Hematopoietic multipotent progenitor cell treated with erythropoietin and hydrocortisone succinate and interleukin-3 and kit ligand, for 15 days (in vitro differentiated cells): ENCODE measurements at regions not wholly inside any gene's neighbourhood (a gene's known extent, or its start where the extent isn't known, plus 50 kb on each side); places are given as distances from the start of the nearest gene placed in this dataset.

Experiments
- DNase-seq: peaks from one replicate; pipeline ENCODE4 v3.0.0-alpha.2; 2015; ENCODE audit warnings: low spot score

DNA sequence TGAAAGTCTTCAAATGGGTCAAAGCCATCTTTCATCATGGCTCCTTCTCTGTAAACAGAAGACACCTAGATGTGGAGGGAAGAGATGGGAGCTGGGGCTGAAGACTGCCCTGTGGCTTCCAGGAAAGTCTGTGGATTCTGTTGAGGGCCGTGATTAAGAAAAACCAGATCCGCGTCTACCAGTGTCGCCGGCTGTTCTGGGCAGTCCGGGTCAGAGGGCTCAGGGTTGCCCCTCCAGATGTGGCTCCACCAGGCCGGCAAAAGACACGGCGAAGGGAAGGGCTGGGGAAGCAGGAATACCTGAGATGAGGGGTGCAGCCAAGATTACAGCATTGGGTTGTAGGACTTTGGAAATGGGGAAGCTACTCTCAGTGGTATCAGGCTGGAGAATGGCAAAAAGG lies 162.6 kb downstream of the RHOU start:
- no peak for DNase-seq

DNA sequence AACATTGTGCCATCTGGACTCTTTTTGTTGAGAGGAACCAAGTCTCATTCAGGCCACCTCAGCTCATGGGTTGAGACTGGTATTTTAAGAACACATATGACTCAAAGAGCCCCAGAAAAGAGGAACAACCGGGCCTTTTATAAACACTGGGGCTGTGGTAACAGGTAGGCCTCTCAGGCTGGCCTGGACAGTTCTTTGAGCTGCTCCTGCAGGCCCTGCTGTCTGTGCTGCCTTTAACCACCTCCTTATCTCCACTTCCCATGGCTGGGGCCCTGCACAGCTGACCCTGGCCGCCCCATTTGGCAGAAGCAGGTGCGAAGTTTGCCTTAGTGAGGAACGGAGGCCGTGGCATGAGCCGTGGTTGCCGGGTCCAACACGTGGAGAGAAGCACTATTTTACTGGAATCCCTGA lies 163.3 kb downstream of the RHOU start:
- no peak for DNase-seq

DNA sequence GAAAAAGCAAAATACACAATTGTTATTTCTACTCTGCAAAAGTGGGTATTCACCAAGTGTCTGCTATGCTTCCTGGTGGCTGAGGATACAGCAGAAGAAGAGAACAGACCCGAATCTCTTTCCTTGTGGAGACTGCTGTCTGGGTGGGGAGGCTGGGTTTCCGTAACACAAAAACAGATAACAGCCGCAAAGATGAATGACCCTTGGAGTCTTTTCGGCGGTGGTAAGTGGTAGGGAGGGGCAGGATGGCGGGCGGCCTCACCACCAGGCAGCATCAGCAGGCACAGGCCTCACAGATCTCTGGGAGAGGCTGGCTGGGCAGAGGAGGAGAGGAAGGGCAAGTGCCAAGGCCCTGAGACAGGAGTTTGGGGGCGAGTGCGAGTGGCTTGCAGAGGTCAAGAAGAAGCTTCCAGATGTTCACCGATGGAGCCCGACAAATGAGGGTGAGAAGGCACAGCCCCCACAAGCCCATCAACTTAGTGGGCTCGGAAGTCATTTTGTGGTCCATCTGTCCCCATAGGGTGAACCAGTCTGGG lies 164.2 kb downstream of the RHOU start:
- DNase-seq = no peak

DNA sequence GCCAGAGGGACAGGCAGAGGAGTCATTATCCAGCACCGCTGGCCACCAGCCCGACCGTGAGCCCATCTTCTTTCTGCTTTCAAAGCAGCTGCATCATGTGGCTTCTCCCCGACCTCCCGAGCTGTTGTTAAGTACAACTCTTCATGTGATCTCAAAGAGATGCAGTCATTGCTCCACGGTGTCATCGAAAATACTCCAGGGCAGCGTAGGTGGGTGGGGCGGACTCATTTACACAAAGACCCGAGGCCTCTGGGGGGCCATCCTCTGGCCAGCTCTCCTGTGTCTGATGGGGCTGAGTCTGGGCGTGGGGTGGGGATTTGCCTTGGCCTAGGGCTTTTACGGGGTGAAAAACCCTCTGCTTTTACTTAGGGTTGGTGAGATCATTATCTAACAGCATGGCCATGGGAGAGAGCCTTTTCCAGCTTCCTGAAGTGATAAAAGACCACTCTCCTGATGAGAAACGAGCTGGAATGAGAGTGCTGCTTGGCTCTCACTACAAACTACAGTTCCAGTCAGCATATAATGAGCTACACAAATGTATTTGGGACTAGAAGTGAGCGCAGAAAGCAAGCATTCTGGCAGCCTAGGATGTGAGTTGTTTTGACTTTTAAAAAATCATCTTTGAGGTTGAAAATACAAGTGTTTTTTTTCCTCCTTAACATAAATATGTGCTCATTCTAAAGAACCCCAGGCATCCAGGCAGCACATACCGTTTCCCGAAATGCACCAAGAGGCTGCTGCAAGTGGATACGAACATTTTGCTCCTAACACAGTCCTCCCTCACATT lies 165.0 kb downstream of the RHOU start:
- DNase-seq = no peak

DNA sequence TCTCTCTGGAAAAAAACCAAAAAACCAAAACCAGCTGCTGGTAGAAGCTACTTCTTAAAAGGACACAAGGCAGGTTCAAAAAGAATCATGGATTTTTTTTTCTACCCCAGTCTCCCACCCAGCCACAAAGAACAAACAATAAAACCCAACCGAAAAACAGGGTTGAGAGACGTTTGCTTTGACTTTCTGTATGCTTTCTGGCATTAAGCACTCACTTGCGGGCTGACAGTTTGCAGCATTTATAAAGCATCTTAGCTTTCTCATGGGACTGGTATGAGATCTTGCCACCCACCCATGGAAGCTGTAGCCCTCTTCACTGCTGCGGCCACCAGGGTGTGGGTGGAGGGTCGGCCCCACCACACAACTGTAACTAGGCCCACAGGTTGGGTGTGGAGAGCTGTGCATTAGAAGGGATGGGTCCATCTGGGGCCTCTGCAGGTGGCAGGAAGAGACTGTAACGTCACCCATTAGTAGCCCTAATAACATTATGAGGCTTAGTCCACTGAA lies 165.7 kb downstream of the RHOU start:
- DNase-seq = no peak

DNA sequence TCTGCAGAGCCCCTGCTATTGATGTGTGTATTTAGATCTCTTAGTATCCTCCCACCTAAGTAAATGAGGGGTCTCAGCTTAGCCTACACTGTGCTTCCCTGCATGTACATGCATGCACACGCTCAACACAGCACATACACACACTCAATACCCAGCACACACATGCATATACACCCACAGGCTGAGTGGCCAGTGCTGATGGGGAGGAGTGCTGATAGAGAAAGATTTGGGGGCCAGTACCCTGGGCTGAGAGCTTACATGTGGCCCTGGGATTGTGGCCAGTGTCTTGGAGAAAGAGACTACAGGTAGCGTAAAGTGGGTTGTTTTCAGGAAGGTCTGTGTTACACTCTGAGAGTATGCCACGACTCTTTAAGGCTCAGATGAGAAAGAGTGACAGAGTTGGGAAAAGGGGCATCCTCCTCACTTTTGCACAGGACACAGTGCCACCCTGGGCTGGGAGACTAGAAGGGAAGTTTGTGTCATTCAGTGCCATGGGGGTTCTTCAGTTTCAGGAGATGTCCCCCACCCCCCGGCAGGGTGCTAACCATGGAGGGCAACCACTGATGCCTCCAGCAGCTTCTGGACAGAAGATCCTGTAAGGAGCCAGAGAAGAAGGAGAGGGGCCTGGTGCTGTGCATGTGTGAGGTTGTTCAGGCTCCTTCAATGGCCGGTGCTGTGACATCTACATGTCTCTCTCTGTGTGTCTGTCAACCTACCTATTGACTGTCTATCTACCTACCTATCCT lies 166.8 kb downstream of the RHOU start:
- no peak for DNase-seq

GRCh38 chr1:228902781-228903433 lies 167.6 kb downstream of the RHOU start:
- no peak for DNase-seq

DNA sequence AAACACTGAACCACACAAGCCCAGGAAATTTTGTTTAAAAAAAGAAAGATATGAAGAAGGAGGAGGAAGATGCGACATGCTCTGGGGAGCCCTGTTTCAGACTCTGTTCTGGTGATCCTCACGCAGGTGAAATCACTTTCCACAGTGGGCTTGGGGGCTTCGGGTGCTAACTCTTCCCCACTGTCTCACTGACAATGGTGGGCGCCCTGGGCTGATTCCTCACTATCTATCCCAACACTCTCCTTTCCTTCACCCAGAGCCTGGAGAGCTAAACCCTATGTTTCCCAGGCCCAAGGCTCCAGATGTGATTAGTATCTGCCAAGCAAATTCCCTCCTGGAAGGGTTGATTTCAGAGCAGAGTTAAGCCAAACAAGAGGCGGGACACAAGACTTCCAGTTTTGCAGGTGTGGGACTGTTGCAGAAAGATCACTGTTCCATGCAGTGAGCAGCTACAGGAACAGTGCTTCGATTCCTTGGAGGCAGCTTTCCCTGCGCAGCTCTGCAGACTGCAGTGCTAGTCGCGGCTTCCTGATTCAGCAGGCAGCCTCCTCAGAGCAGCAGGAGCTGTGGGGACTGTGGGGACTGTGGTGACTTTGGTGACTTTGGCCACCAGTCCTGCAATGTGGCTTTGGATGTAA lies 168.3 kb downstream of the RHOU start:
- no peak for DNase-seq

GRCh38 chr1:228904222-228904621 lies 168.9 kb downstream of the RHOU start:
- no peak for DNase-seq

- no peak for DNase-seq
These were observed 170.4 kb downstream of the RHOU start for GRCh38 chr1:228905701-228906101.

DNA sequence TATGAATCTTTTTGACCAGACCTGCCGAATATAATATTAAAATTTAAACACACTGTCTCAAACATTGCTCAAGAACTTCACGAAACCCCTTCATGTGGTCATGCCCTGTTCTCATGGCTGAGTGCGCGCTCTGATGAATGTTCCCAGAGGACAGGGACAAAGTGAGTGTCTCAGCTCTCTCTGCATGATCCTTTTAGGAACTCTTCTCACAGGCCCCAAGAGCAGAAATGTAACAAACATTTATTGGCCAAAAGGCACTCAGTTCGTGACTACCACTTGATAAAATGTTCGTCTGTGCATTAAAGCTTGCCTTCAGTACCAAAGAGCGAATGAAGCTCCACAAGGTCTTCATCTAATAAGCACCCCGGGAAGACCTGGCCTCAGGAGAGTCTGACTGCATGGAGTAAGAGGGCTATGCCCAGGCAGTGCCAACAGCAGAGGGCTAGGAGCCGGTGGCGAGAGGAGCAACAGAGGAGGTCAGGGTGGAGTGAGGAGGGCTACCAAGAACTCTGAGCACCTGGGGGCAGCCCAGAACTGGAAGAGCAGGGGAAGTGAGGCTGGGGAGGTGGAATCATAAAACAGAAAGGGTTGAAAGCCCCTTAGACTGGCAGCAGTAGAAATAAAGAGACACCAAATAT lies 171.1 kb downstream of the RHOU start:
- DNase-seq = no peak

DNA sequence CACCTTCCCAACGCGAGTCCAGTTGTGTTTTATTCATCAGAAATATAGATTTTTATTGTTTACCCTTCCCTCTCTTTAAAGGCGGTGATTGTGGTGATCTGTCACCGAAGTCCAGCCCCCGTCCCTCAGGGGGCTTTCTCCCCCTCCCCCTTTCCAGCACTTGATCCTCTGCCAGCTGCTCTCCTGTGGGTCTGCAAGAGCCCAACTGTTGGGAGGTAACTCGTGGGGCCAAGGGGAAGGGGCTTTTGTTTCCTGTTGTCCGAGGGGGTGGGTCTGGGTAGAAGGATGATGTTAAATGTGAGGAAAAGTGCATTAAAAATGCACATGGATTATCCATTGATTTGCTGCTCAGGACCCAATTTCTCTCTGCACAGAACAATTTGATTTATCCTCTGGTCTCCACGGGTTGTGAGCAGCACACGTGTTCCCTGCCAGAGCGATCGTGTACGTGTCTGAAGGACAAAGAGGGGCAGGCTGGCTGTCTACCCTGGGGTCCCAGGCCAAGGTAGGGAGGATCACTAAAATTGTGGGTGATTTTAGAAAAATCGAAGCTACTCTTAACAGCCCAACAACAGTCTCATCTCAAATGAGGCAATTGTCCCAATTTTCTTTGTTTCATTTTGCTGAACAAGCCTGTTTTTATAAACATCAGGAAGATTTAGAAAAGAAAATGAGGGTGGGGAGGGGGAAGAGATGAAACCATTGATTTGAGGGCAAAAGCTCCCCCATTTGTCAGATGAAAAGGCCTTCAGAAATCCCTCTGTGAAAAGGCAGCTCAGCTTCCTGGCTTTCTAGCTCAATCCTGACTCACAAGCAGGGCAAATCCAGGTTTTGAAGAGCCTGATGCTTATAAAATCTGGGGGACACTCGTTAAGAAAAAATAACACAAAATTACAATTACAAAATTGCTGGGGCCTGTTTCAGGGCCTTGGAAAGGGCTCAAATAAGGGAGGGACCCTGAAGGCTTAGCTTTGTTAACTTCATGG lies 176.2 kb downstream of the RHOU start:
- DNase-seq = no peak

DNA sequence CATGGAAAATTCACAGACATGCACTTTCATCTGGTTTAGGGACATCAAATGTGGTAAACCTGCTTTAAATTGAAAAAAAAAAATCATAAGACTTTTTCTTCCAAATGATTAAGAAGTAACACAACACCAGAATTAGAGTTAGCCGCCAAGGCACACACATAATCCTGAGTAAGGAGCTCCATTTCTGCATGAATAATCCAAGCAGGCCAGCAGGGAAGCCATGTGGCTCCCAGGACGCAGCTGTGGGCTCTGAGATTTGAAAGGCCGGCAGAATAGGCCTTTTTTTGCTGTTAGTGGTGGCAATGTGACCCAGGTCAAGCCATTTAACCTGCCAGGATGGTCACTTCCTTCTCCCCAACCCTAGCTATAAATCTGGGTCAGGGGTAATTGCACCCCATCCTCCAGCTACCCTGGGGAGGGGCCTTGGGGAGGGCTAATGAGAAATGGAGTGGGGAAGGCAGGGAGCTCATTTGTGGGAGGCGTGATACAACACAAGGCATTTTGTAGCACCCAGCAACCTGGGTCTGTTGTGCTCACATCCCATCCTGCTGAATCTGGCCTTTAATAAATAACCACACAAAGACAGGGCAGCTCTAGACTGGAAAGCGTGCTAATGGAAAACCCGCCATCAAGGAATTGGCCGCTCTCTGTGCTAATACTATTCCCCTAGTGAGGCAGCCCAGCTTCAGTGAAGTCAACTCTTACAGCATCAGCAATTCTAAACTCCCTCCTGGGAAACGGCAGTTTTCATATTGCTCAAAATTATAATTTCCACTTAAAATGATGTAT lies 178.5 kb downstream of the RHOU start:
- no peak for DNase-seq

GRCh38 chr1:228914700-228915099 lies 179.4 kb downstream of the RHOU start:
- no peak for DNase-seq

DNA sequence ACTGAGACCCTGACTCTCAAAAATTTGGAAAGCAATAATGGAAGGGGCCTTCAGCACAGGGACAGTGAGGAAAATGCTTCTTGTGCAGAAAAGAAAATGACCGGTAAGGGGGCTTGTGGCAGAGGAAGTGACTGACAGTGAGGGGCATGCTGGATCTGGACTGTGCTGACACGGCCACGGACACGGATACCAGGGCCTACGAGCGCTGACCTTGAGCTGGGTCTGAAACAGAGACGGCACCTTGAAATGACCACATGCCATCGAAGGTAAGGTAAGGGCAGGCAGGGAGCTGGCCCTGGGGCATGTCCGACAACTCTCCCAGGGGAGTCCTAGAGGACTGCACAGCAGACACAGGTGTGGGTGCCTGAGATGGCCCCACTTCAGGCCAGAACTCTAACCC lies 182.1 kb downstream of the RHOU start:
- no peak for DNase-seq

DNA sequence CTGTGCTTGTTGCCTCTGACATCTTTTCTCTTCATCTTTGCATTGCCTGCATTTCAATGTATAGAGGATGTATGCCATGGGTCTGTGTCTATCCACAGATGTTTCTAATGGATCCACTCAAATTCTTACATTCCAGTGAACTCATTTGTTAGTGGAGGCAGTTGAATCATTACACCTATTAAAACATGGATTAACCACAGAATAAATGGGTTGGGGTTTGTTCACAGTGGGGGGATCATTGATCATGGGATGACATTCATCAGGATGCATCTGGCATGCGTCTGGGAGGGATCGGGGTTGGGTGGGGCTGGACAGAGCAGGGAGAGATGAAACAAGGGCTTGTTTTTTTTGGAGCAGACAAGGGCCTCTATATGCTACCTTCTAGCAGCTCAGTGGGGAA lies 182.5 kb downstream of the RHOU start:
- DNase-seq = no peak

- no peak for DNase-seq
These were observed 183.1 kb downstream of the RHOU start for GRCh38 chr1:228918335-228918734.

DNA sequence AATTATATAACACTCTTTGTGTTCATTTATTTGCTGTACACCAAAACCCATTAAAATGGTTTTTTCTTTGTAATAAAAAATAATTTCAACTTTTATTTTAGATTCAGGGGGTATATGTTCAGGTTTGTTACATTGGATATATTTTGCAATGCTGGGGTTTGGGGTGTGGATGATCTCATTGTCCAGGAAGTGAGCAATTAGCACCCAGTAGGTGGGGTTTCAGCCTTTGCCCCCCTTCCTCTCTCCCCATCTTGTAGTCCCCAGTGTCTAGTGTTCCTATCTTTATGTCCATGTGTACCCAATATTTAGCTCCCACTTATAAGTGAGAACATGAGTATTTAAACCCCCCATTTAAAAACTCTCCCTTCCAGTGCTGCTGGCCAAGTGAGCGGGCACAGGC lies 184.6 kb downstream of the RHOU start:
- no peak for DNase-seq

DNA sequence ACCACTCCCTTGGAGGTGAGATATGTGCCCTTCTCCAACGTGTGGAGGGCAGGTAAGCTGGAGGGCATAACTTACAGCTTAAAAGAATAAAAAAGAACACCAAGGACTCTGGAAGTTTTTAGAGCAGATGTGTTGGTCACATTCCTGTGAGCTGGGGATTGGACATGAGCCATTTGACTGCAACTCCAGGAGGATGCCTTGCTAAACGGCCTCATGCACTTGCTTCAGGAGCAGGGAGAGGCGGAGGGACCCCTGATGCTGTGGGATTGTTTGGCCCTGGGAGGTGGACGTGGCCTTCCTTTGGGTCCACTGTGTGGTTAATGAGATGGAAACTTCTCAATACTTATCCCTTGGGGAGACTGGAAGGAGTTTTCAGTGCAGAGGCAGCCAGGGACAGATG lies 185.6 kb downstream of the RHOU start:
- DNase-seq = no peak

GRCh38 chr1:228921481-228921880 lies 186.2 kb downstream of the RHOU start:
- DNase-seq = no peak
